ENCODE measurements at regions not wholly inside any gene's neighbourhood (a gene's known extent, or its start where the extent isn't known, plus 50 kb on each side); places are given as distances from the start of the nearest gene placed in this dataset.

DNA sequence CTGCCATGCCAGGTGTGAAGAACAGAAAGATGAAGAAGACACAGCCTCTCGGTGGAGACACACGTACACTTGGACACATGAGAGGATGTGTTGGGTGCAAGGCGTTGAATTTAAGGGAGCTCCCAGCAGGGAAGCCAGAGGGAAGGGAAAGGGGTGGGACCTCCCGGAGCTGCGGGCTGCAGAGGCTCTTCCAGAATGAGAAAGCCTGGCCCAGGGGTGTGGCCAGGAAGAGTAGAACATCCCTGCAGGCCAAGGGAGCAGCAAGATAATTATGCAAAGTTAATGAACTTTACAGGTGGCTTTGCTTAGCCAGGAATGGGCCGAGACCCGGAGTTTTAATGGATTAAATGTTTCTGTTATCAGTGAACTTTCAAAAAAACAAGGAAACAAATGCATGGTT, 270.3 kb downstream of the KLF6 start:
- no peak for DNase-seq

DNA sequence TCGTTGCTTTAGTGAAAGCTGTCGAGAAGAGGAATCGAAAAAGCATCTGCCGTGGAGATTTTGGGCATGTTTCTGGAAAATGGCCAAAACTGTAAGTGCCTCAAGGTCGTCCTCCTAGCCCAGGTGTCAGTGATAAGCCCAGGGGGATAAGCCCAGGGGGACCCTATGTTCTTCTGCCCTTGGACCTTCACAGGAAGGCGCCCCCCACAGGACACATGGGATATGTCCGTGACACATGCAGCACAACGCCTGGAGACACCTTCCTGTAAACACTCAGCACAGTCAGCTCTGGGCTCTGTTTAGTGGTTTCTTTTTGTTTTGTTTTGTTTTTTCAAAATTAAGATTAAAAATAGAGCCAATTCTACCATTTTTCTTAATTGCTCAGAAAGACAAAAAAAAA, 272.7 kb downstream of the KLF6 start:
- no peak for DNase-seq

DNA sequence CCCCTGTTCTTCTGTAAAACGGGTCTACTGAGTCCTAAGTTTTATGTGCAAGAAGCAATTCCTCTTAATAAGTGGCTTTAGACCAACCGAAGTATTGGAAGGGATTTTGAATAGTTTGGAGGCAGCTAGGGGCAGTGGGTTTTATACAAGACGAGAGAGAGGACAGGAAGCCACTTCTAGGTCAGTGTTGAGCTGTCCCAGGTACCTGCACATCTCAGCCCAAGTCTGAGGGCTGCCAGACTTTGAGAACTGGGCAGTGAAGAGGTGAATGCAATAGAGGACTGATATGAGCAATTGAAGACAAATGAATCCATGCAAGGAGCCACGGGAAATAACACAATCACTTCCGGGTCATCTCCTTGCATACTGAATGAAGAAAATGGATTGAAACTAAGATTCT, 273.5 kb downstream of the KLF6 start:
- DNase-seq: no peak

DNA sequence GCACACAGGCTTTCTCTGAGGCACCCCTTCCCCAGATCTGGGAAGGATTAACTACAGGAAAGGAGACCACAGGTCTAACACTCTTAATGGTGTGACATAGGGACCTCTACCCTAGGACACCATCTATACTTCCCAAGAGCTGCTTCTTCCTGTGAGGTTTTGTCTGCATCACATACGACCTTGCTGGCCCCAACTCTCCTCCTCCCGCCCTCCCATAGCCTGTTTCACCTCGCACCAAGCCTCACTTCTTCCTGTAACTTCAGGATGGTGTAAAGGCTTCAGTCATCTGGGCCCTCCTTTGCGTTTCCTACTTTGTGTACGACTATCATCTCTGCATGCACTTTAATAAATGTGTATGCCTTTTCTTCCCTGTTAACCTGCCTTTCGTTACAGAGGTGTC, 274.3 kb downstream of the KLF6 start:
- DNase-seq: no peak

DNA sequence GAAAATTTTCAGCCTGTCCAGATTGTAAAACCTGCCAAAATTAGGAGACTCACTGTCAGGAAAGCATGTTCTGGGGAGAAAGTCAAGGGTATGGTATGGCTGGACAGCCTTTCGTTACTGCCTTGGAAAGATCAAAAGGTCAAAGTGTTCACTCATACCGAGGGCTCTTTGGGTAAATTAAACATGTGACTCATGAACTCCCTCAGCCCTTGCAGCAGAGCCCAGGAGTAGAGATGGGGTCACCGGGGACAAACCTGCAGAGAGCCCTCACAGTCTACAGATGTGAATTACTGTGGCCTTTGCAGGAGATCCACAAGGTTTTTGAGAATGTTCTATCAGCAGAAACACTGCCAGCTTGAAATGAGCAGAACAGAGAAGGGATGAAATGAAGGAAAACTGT, 275.7 kb downstream of the KLF6 start:
- no peak for DNase-seq

DNA sequence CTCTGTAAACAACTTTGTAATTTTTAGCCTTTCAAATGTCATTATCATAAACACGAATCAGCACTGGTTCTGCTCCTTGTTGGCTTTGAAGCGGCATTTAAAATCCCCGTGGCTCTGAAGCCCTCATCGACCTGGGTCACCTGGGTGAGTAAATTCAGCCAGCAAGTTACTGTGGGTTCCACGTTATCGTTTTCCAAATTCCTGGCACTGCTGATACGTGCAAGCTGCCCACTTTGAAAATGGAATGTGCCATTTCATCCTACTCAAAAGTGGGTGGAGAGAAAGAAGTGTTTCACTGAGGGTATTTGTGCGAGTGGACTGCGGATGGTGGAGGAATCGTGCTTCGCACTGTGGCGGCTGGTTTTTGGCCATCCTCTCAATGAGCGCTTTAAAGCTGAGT, 281.7 kb downstream of the KLF6 start:
- peak in 2 of 3 experiments; percentile 0 to 24 for DNase-seq

DNA sequence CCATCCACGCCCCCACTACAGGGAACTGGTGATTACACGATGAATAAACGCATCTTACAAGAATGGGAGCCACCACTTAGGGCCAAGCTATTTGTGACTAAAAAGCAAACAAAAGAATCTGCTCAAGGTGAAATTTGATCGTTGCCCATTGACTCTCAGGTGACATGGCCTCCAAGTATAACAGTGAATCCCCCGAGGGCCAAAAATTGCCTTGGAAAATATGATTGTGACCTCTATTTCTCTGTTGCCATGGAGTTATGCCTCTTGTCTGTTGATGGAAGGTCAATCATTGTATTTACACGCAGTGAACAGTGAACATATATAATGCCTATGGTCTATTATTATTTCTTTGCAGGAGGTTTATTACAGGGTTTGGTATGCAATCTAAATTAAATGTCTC, 282.3 kb downstream of the KLF6 start:
- peak; percentile 68 to 93 (median 70) for DNase-seq

DNA sequence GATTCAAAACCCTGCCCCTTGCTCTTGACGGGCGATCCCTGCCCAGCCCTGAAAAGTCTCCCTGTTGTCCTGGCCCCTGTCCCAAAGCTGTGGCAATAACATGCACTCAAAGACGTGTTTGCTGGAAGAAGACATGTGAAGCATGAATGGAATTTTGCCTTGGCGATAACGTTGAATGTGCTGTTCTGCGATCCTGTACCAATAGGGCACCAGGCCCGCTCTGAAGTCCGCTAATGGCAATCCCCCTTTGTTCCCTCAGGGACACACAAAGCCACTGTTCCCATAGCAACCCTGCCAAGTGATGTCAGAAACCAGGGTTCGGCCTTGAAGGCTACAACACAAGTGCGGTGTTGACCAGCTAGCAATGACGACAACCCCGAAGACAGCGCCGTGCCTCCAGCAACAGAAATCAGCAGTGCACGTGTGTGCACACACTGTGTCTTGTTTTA, 284.6 kb downstream of the KLF6 start:
- DNase-seq: peak in 1 of 3 experiments; percentile 8

DNA sequence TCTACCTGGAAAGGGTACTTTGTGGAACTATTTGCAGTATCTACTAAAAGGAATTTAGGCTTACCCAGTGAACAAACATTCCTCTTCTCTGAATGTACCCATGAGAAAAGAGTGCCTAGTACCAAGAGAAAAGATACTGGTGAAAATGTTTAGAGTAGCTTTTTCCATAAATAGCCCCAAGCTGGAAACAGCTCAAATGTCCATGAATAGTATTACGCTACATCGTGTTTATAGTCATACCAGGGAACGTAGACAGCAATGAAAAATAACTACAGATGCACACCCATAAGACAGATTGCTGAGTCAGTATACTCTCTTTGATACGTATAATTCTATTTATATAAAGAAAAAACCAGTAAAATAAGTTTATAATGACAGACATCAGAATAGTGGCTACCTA, 285.9 kb downstream of the KLF6 start:
- no peak for DNase-seq

DNA sequence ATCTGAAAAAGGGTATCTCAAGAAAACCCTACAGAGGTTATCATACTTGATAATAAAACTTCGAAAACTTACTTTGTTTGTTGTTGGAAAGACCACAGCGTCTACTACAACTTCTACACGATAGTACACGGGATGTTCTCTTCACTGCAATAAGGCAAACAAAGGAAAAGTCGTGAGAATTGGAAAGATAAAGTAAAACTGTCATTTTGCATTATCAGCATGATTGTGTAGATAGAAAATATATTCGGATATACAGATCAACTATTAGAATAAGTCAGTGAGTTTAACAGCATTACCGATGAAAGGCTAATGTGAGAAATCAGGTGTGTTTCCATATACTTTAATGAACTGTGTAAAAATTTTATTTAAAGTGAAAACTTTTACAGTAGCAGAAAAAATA, 287.4 kb downstream of the KLF6 start:
- no peak for DNase-seq

DNA sequence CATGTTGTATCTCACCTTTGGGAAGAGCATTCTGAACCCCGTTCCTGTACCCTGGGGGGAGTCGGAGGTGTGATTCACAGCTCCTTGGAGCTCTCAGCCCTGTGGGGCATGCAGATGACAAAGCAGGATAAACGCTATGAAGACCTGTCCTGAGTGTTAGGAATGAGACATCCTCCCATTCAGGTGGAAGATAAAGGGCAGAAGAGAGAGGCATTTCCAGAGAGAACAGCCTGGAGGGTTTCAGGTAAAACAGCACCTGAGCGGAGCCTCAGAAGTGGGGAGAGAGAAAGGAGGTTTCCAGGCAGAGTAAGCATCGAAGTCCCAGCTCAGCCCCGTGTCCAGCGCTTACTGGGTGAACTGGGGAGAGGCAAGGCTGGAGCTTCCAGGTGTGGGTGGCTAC, 288.9 kb downstream of the KLF6 start:
- no peak for DNase-seq

DNA sequence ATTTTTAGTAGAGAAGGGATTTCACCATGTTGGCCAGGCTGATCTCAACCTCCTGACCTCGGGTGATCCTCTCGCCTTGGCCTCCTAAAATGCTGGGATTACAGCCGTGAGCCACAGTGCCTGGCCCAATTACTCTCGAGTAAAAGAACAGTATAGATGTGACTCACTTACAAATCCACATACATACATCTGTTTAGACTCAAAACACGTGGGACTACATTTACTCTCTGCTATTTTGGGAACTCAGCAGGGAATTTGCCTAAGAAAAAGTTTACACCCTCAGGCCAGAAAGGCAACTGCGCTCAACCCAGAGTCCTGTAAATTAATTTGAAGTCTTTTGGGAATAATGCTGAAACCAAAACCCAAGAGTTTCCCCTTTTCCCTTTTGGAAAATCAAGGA, 289.7 kb downstream of the KLF6 start:
- no peak for DNase-seq

DNA sequence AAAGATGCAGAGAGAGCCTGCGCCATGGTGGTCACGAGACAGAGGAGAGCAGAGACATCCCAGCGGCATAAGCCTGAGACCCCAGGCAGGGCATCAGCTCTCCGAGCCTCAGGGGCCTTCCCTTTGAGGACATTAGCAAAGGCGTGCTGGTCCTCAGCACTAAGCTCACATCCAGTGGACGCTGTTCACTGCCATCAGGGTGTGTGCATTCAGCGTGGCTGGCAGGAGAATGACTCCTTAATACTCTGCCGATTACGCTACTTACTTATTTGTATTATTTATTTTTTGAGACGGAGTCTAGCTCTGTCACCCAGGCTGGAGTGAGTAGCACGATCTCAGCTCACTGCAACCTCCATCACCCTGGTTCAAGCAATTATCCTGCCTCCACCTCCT, 290.2 kb downstream of the KLF6 start:
- DNase-seq: no peak

DNA sequence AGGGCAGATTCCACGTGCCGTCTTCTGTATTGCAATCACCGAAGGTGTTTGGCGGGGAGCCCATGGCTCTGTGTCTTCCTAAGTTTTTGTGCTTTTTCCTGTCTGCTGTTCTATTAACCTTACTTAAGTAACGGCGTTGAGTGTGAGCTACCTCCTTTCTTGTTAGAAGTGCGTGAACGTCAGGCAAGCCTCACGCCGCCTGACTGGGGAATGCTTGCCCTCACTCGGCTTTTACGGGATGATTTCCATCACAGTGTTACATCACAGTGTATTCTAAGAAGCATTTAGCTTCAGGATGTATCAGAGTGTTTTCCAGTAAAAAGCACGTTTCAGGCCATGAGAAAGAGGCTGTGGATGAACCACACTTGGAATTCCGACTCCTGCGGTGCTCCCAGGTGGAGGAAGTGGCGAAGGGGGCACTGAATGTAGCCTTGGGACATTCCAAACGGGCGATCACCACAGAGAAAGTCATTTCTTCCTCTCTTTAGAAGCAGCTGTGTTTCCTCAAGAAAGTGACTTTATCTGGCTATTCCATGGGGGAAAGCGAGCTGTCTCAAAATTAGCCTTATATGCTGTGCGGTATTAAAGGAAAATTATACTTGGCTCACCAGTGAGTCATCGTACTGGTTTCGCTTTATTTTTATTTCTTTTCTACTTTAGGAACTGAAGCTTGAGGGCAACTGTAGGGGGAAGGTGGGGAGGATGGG, 290.7 kb downstream of the KLF6 start:
- DNase-seq: no peak

DNA sequence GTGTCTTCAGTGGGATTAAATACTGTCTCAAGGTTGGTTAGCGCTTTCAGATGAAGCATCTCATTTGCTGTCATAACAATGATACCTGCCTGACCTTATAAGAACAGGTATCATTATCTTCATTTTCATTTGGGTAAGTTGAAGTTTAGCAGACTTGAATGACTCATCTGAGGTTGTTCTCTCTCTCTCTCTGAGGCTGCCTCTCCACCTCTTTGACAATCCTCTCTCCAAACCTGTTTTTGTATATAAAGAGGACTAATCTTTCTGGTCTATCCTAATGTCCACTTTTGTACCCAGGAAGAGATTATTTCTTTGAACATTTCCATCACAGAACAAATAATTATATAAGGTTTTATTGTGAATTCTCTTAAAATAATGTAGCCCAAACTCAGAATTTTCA, 291.4 kb downstream of the KLF6 start:
- no peak for DNase-seq

DNA sequence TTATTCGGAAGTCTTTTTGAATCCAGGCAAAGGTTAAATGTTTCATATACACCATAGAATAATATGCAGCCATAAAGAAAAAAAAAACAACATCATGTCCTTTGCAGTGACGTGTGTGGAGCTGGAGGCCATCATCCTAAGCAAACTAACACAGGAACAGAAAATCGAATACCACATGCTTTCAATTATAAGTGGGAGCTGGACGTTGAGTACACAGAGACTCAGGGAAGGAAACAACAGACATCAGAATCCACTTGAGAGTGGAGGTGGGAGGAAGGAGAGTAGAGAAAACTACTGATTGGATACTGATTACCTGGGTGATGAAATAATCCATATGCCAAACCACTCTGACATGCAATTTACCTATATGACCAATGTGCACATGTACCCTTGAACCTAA, 293.4 kb downstream of the KLF6 start:
- peak in 1 of 3 experiments; percentile 2 for DNase-seq

DNA sequence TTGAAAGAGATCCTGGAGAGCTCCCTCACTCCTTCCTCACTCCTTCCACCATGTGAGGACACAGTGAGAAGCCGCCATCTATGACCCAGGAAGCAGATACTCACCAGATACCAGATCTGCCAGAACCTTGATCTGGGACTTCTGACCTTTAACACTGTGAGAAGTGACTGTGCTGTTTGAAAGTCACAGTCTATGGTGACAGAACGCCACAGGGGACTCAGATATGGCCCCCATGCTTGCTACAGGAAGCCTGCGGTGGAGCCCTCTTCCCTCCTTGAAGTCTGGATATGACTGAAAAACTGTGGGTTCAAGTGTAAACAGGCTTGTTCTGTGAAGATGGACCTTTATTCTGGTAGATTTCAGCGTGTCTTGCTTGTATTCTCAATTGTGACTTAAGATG, 297.8 kb downstream of the KLF6 start:
- no peak for DNase-seq

DNA sequence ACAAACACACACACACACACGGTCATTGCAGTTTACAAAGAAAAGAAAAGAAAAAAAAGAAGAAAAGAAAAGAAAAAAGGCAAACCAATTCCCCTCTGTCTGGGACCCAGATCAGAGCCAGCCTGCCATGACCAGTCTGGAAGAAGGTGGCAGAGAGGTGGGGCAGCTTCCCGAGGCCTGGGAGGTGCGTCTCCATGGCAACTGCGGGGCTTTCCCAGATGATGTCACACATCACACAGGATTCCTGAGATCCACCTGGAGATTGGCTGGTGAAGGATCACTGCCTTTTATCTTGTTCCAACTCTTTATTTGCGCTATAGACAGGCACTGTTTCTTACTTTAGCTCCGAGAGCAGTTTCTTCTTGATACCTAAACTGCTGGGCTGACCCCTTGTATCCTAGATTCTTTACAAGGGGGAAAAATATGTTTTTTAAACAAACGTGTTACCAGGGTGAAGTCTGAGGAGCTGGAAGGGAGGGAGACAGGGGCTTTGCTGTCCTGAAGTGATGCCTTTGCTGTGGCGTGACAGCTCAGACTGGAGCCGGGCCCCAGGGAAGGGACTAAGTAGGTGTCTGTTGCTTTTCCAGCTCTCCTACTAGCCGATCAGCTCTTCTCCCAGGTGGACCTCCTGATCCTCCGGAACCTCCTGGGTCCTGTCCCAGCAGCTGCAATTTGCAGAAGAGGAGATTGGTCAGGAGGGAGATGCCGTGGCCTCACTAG, 298.5 kb downstream of the KLF6 start:
- peak; percentile 40 to 72 (median 41) for DNase-seq

DNA sequence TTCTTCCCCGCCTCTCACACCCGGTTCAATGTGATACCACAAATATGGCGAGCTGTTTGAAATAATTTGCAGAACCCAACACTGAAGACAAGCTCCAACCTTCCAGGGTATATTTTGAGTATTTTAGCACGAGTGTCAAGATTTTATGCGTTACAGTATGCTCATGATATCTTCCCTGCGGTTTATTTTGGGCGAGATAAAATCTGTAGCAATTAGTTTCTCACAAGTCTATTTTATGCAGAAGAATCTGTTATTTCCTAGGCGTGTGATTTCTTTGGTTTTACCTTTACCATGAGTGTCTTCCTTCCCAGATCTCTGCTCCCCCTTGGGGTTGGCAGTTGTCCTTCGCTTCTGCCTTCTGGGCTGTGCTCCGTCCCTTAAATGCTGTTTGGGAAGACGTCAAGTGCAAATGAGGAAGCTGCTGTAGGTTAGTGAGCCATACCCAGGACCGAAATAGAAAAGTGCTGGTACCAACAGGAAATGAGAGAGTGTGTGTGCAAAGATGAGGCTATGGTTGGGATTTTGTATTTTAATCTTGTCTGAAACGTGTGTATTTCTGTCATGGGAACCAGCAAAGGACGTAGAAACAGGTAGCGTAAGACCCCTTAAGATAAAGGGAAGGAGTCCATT, 299.8 kb downstream of the KLF6 start:
- no peak for DNase-seq

DNA sequence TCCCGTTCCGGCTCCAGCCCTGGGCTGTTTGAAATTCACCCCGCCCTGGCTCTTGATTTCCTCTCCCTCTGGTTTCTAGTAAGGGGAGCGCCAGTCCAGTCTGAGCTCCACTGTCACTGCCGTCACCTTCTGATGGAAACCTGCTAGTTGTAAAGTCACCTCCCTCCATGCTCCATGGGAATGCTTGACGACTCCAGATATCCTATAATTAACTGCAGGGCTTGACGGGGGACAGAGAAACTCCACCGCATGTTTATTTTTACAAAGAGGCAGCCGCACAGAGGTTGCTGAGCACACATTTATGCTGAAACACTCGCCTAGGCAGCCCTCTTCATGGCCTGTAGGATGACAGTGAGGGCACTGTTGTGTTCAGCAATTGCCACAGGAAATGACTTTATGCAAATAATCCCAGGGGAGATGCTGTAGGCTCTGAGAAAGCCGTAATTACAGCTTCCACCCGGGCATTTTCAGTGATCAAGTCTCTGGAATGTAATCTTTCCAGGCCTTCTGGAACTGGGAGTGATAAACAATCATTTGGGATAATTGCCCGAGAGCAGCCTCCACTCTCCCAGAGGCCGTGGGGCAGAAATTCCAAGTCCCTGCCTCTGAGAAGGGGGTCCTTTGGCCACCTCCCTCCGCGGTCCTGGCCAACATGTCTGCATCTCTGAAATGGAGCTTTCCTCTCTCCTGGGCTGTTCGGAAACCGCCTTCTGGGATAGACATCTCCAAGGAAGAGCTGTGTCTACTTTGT, 300.5 kb downstream of the KLF6 start:
- DNase-seq: peak in 2 of 3 experiments; percentile 15 to 68

DNA sequence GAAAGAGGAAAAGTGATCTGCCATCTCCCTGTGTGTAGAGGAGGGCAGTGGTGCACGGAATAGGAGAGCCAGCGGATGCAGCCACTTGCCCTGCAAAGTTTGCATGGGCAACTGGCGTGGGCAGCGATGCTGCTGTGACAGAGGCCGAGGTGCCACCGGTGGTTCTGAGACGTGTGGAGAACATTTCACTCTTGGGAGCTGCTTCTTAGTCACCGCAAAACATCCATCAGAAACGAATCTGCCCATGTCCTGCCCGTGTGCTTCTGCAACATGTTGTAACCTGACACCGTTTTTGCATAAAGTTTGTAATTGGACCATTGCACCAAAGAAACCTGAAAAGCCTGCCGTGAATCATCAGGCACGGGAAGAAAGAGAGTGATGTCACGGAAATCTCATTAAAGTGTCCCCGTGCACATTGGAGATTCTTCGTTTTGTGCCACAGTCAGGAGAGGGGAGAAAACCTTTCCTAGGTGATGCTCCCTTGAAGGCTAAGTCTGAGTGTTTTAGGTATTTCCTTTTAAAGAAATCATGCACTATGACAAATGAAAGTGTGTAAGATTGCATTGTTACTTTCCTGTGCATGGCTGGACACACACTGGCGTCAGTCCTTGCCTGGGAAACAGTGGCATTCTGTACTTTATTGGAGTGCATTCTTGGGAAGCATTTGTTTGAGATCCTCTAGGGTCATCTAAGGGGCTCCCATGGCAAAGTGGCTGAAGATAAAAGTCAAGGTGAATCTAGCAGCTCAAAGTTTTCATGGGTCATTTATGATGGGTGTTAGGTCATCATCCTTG, 302.6 kb downstream of the KLF6 start:
- peak; percentile 2 to 74 (median 39) for DNase-seq

DNA sequence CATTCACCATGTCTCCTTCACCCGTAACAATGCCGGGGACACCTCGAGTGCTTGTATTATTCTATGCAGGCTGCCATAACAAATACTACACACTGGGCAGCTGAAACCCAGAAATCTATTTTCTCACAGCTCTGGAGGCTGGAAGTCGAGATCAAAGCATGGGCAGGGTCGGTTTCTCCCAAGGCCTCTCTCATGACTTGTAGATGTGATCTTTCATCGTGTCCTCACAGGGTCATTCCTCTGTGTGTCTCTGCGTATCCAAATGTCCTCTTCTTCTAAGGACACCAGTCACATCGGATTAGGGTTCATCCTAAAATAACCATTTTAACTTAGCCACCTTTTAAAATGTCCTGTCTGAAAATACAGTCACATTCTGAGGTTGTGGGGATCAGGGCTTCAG, 303.5 kb downstream of the KLF6 start:
- no peak for DNase-seq

DNA sequence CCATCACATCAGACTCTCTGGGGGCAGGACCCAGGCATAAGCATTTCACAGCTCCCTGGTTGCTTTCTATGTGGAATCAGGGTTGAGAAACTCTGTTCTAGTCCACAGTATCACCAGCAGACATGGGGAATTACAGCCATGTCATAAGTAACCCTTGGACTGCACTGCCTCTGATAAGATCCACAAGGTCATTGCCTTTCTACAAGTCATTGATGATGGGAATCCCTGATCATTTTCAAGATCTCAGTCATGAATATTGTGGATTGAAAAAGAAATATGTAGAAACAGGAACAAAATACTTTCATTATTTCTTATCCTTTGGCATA, 304.1 kb downstream of the KLF6 start:
- DNase-seq: no peak
